Panc1 (cell line): ENCODE measurements at regions not wholly inside any gene's neighbourhood (a gene's known extent, or its start where the extent isn't known, plus 50 kb on each side); places are given as distances from the start of the nearest gene placed in this dataset.

Experiments used
- CTCF ChIP-seq: fragments of 450-650 bp; IDR thresholded peaks from 2 replicates; pipeline ENCODE4 v1.5.1; 2017; ENCODE audit warnings: mild to moderate bottlenecking
- POLR2AphosphoS5 ChIP-seq: IDR thresholded peaks from 2 replicates; pipeline ENCODE4 v1.6.1; 2012; ENCODE audit warnings: mild to moderate bottlenecking, low read depth, low read length, moderate library complexity
- REST ChIP-seq, 2 experiments: IDR thresholded peaks; 2 replicates each; pipeline ENCODE4 v1.6.1; 2011 to 2012; ENCODE audit warnings: low read depth in 2 of 2, control low read depth in 1 of 2, low read length in 1 of 2, mild to moderate bottlenecking in 1 of 2, moderate library complexity in 1 of 2; ENCODE audit not compliant: insufficient read depth in 1 of 2
- SIN3A ChIP-seq: IDR thresholded peaks from 2 replicates; pipeline ENCODE4 v1.6.1; 2012; ENCODE audit warnings: low read depth, mild to moderate bottlenecking, low read length, moderate library complexity, borderline replicate concordance; ENCODE audit not compliant: insufficient read depth
- TCF7L2 ChIP-seq: IDR thresholded peaks from 2 replicates; pipeline ENCODE4 v1.6.1; 2011; ENCODE audit warnings: mild to moderate bottlenecking, low read depth, low read length, inconsistent platforms

- TF ChIP-seq POLR2AphosphoS5: no peak
- TF ChIP-seq CTCF: no peak
- no peak for TF ChIP-seq SIN3A
- no peak for TF ChIP-seq REST (IDR thresholded peaks at IDR 0.05; ENCODE audit: insufficient read depth in 1 of 2, low read depth in 2 of 2, low read length in 1 of 2)
- no peak for TF ChIP-seq TCF7L2
Measured at GRCh38 chr10:110379831-110380230, 75.1 kb upstream of the SMNDC1 start.
